ENCODE measurements at regions not wholly inside any gene's neighbourhood (a gene's known extent, or its start where the extent isn't known, plus 50 kb on each side); places are given as distances from the start of the nearest gene placed in this dataset.
A peak's percentile ranks its signal among the peaks of the same experiment; 100 is the strongest.

- Mint-ChIP-seq H3K4me3 (no peak overlapping the region), H3K27ac (no peak overlapping the region)
Measured at GRCh38 chr9:81526587-81526986, 162.8 kb downstream of the TLE1 start.

GRCh38 chr9:81522716-81523551 lies 166.4 kb downstream of the TLE1 start:
- ChIA-PET CTCF (interaction anchor here (0.6 to 6.4 kb wide), 14 partner anchors 8 to 1439 kb away, joined by 3 to 128 read pairs (median 4); partner anchors contain the start of gene TLE1), POLR2A (interaction anchor here (0.6 to 2.1 kb wide), 3 partner anchors 163 to 1085 kb away, joined by 6 to 8 read pairs (median 8); partner anchors contain the start of gene TLE1)
- no peaks in the 10 kb centered on the region for H3K9me3 Mint-ChIP-seq
- H3K27ac Mint-ChIP-seq = no peak overlapping the region
- peak overlapping the region; percentile 71 for H3K4me3 Mint-ChIP-seq
- no peaks in the 10 kb centered on the region for H3K36me3 Mint-ChIP-seq (ENCODE audit: low read depth)
- no peak for TF ChIP-seq CTCF (IDR thresholded peaks at IDR 0.05)
- peak; percentile 81 for ATAC-seq (ENCODE audit: low read depth)
- peaks cover 7% of the 10 kb centered on the region for H3K4me1 Mint-ChIP-seq
- peaks cover 5% of the 10 kb centered on the region for H3K27me3 Mint-ChIP-seq
- intact Hi-C loops (cut with micrococcal nuclease) = loop anchor here (1.0 to 5.0 kb wide), 7 partner anchors 164 to 1439 kb away; no protein-coding TSS in a partner anchor
- DNase-seq = no peak

More at GRCh38 chr9:81526587-81526986, 162.8 kb downstream of the TLE1 start:
- TF ChIP-seq CTCF (IDR thresholded peaks at IDR 0.05) = no peak
- Mint-ChIP-seq H3K36me3 (ENCODE audit: low read depth) (no peaks in the 10 kb centered on the region), H3K27me3 (peaks cover 7% of the 10 kb centered on the region), H3K9me3 (no peaks in the 10 kb centered on the region), H3K4me1 (peaks cover 25% of the 10 kb centered on the region)
- POLR2A ChIA-PET = no interaction called here
- DNase-seq (no peak), ATAC-seq (ENCODE audit: low read depth) (no peak)
- intact Hi-C loops (cut with micrococcal nuclease) = no loop called here
- CTCF ChIA-PET = interaction anchor here (0.9 to 1.8 kb wide), 2 partner anchors 160 to 1080 kb away, joined by 3 to 4 read pairs; no protein-coding TSS in a partner anchor

- peaks cover 7% of the 10 kb centered on the region for H3K4me1 Mint-ChIP-seq
- ChIA-PET CTCF (interaction anchor here (0.6 to 6.4 kb wide), 6 partner anchors 12 to 1084 kb away, joined by 3 to 128 read pairs (median 12); partner anchors contain the start of gene TLE1), POLR2A (no interaction called here)
- H3K27ac Mint-ChIP-seq = no peak overlapping the region
- H3K36me3 Mint-ChIP-seq (ENCODE audit: low read depth) = no peaks in the 10 kb centered on the region
- no peak for DNase-seq
- no peaks in the 10 kb centered on the region for H3K9me3 Mint-ChIP-seq
- no peak for TF ChIP-seq CTCF (IDR thresholded peaks at IDR 0.05)
- peaks cover 5% of the 10 kb centered on the region for H3K27me3 Mint-ChIP-seq
- no peak overlapping the region for H3K4me3 Mint-ChIP-seq
- no peak for ATAC-seq (ENCODE audit: low read depth)
- intact Hi-C loops (cut with micrococcal nuclease) = loop anchor here (2.0 to 5.0 kb wide), 3 partner anchors 325 to 1440 kb away; no protein-coding TSS in a partner anchor
Measured at GRCh38 chr9:81521892-81522291, 167.5 kb downstream of the TLE1 start.

GRCh38 chr9:81519816-81520495 lies 169.4 kb downstream of the TLE1 start:
- no peaks in the 10 kb centered on the region for H3K9me3 Mint-ChIP-seq
- POLR2A ChIA-PET = interaction anchor here (0.6 kb wide), 1 partner anchor 95 kb away, joined by 5 read pairs; no protein-coding TSS in a partner anchor
- H3K4me3 Mint-ChIP-seq = no peak overlapping the region
- intact Hi-C loops (cut with micrococcal nuclease) = loop anchor here (5.0 kb wide), 2 partner anchors 327 to 1442 kb away; no protein-coding TSS in a partner anchor
- peaks cover 3% of the 10 kb centered on the region for H3K27me3 Mint-ChIP-seq
- no peaks in the 10 kb centered on the region for H3K36me3 Mint-ChIP-seq (ENCODE audit: low read depth)
- CTCF ChIA-PET = interaction anchor here (6.1 to 6.4 kb wide), 2 partner anchors 167 to 1086 kb away, joined by 73 to 128 read pairs; partner anchors contain the start of gene TLE1
- ATAC-seq (ENCODE audit: low read depth) (no peak), DNase-seq (no peak)
- no peak for TF ChIP-seq CTCF (IDR thresholded peaks at IDR 0.05)
- H3K27ac Mint-ChIP-seq = no peak overlapping the region
- peaks cover 7% of the 10 kb centered on the region for H3K4me1 Mint-ChIP-seq

All from activated B cell treated with CpG ODN at 0.5 μM for 24 hours (primary cell).